ENCODE measurements at regions not wholly inside any gene's neighbourhood (a gene's known extent, or its start where the extent isn't known, plus 50 kb on each side); places are given as distances from the start of the nearest gene placed in this dataset.
A peak's percentile ranks its signal among the peaks of the same experiment; 100 is the strongest.

DNA sequence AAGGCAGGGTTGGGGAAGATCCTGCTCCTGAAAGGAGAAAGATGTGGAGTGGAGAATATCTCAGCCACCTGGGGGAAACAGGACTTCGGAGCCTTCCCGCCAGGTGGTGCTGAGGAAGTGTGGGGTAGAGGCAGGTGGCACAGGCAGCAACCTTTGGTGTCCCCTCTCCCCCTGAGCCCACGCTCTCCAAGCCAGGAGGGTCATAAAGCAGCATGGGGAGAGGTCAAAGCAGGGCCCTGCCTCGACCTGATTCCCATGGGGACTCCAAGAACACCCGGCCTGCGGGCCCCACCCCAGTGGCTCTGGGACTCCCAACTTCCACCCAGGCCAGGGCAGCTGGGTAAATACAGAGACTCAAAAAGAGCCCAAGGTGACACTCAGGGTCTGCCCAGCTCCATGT is 54.3 kb upstream of the SLC66A3 start:
- DNase-seq (ENCODE audit: low read depth in 2 of 2): no peak

DNA sequence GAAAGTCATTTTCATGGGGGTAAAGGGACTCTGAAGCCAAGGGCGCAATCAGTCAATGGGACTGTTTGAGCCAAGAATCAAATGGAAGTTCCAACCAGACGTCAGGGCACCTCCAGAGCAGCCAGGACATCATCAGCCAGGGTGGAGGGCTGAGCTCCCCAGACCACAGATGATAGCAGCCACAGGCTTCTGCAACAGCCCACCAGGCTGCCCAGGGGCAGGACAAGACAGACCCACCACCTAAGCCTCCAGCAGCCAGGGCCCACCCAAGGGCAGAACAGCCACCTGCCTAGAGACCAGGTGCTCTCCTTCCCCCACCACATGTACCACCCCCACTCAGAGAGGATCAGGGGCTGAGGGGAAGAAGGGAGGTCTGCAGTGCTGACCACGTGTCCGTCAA is 53.8 kb upstream of the SLC66A3 start:
- DNase-seq (ENCODE audit: low read depth in 2 of 2): no peak

DNA sequence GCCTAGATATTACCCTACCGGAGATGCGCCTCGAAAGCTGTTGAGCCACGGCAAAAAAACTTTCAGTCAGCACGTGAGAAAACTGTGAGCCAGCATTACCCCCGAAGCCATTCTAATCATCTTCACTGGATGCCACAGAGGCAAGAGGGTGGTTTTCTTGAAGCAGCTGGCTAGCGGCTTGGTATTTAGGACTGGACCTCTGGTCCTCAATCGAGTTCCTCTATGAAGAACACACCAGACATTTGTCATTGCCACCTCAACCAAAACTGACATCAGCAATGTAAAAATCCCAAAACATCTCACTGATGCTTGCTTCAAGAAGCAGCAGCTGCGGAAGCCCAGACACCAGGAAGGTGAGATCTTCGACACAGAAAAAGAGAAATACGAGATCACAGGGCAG is 52.8 kb upstream of the SLC66A3 start:
- DNase-seq (ENCODE audit: low read depth in 2 of 2): no peak

DNA sequence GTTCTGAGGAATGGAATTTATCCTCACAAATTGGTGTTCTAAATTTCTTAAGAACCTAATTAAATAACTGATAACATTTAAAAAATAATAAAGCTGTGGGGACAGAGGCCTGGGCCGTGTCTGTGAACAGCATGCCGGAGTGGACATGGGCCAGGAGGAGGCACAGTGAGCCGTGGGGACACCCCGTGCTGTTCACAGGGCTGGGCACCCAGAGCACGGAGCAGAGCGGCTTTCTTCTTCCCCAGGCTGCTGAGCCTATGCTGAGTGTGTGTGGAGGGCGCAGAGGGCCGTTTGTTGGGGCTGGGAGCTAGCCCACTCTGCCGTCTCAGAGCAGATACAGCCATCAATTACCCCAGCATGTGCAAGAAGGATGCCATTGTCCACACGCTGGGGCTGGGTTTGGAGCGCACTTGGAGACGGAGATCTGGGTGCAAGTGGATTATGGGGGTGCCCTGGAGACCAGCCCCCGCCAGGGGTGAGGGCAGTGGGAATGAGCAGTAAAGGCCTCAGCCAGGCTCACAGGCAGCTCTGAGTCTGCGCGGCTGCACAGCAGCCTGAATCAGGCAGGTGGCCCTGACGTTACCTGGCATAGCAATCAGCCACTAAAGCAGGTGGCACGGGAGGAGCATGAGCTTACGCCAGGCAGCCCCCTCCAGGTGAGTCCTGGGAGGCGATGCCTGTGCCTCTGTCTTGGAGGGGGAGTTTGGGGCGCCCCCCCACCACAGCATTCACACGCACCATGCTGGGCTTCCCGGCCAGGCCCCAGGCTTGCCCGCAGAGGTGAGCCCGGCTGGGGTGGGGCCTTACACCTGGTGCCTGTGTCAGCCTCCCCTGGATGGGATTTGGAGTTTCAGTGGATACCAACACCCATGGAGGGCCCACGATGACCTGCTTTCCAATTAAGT is 52.1 kb upstream of the SLC66A3 start:
- no peak for DNase-seq (ENCODE audit: low read depth in 2 of 2)

DNA sequence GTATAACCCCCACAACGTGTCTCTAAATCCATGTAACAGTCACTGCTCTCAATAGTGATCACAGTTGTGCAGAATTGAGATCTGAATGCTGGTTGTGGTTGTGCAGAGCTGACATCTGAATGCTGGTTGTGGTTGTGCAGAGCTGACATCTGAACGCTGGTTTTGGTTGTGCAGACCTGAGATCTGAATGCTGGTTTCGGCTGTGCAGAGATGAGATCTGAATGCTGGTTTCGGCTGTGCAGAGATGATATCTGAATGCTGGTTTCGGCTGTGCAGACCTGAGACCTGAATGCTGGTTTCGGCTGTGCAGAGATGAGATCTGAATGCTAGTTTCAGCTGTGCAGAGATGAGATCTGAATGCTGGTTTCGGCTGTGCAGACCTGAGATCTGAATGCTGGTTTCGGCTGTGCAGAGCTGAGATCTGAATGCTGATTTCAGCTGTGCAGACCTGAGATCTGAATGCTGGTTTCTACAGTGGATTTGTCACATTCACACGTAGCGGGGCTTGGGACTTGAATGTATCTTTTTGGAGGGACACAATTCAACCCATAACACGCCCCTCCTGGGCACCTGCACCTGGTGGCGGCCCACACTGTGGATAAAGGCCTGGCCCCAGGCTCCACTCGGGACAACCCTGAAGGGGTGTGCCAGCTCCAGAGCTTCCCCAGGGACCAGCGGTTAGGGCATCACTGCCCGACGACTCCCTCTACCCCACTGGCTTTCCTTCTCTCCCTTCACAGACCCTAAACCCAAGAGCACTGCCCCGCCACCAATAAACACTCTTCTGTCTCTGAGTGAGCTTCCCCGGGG is 51.1 kb upstream of the SLC66A3 start:
- peak in 1 of 2 donors; percentile 54 for DNase-seq (ENCODE audit: low read depth in 2 of 2)

DNA sequence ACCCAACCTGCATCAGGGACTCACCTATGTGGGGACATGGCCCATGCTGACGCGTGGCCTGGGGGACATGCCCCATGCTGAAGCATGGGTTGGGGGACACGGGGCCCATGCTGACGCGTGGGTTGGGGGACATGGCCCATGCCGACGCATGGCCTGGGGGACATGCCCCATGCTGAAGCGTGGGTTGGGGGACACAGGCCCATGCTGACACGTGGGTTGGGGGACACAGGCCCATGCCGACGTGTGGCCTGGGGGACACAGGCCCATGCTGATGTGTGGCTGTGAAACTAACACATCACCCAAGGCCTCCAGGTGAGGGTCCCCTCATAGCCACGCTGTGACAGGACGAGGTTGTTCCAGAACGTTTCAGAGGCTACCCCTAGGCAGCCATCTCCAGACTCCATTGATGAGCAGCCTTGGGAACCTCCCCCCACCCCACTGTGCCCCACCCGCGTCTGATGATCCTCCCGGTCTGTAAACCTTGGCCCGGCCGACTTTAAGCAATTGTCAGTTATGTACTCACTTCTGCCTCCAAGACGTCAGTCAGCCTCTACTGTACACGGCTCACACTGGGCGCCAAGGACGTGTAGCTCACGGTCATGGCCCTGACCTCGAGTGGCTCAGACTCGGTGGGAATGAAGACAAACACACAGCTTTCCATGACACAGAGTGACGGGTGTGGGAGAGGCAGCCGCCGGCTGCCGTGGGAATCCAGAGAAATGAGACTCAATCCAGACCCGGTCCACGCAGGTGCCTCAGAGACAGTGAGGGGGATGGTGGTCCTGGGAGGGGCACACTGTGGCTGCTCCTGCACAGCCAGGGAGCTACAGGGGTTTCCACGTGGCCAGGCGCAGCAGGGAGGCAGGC is 50.2 kb upstream of the SLC66A3 start:
- no peak for DNase-seq (ENCODE audit: low read depth in 2 of 2)
